GM12875 (cell line): ENCODE measurements at regions not wholly inside any gene's neighbourhood (a gene's known extent, or its start where the extent isn't known, plus 50 kb on each side); places are given as distances from the start of the nearest gene placed in this dataset.

Experiments used
- H3K4me3 ChIP-seq: one replicate; pipeline ENCODE4 v1.5.1; 2011; ENCODE audit warnings: low read depth, low read length, control low read depth
- CTCF ChIP-seq: IDR thresholded peaks from 2 replicates; pipeline ENCODE4 v1.5.1; 2011; ENCODE audit warnings: low read depth, mild to moderate bottlenecking, control low read depth, inconsistent platforms, low read length, moderate library complexity, borderline replicate concordance; ENCODE audit not compliant: insufficient read depth

GRCh38 chr4:117968606-117969005 is 65.7 kb upstream of the NDST3 start:
- no peak for TF ChIP-seq CTCF
- no peak overlapping the region for H3K4me3 ChIP-seq

- no peak overlapping the region for H3K4me3 ChIP-seq
- TF ChIP-seq CTCF: no peak
Measured at GRCh38 chr4:117971403-117971802, 62.9 kb upstream of the NDST3 start.

GRCh38 chr4:117983541-117984365 is 50.5 kb upstream of the NDST3 start:
- no peak for TF ChIP-seq CTCF
- H3K4me3 ChIP-seq: no peak overlapping the region

- no peak overlapping the region for H3K4me3 ChIP-seq
- no peak for TF ChIP-seq CTCF
Measured at GRCh38 chr4:117984366-117984680, 50.0 kb upstream of the NDST3 start.
